ENCODE measurements at regions not wholly inside any gene's neighbourhood (a gene's known extent, or its start where the extent isn't known, plus 50 kb on each side); places are given as distances from the start of the nearest gene placed in this dataset.

GRCh38 chr14:101363880-101364391, 197.4 kb upstream of the DIO3 start:
- DNase-seq (ENCODE audit: insufficient read length, low spot score) (no peak), FAIRE-seq (no peak)
- TF ChIP-seq POLR2A (IDR thresholded peaks at IDR 0.05; ENCODE audit: low read depth, low read length), result no peak

- no peak for TF ChIP-seq POLR2A (IDR thresholded peaks at IDR 0.05; ENCODE audit: low read depth, low read length)
- DNase-seq (ENCODE audit: insufficient read length, low spot score) (no peak), FAIRE-seq (no peak)
Measured at GRCh38 chr14:101364503-101365328, 196.6 kb upstream of the DIO3 start.

- TF ChIP-seq POLR2A (IDR thresholded peaks at IDR 0.05; ENCODE audit: low read depth, low read length), result no peak
- no peak for FAIRE-seq
Measured at GRCh38 chr14:101365329-101366158, 195.8 kb upstream of the DIO3 start.

GRCh38 chr14:101367421-101368261, 193.7 kb upstream of the DIO3 start:
- FAIRE-seq, result no peak
- TF ChIP-seq POLR2A (IDR thresholded peaks at IDR 0.05; ENCODE audit: low read depth, low read length), result no peak

More at GRCh38 chr14:101365329-101366158, 195.8 kb upstream of the DIO3 start:
- DNase-seq (ENCODE audit: insufficient read length, low spot score), result no peak

GRCh38 chr14:101368629-101369028, 192.7 kb upstream of the DIO3 start:
- FAIRE-seq (no peak), DNase-seq (ENCODE audit: insufficient read length, low spot score) (no peak)
- TF ChIP-seq POLR2A (IDR thresholded peaks at IDR 0.05; ENCODE audit: low read depth, low read length), result no peak

More at GRCh38 chr14:101367421-101368261, 193.7 kb upstream of the DIO3 start:
- no peak for DNase-seq (ENCODE audit: insufficient read length, low spot score)

- TF ChIP-seq POLR2A (IDR thresholded peaks at IDR 0.05; ENCODE audit: low read depth, low read length), result no peak
- no peak for DNase-seq (ENCODE audit: insufficient read length, low spot score)
- FAIRE-seq, result no peak
Measured at GRCh38 chr14:101369194-101369915, 191.9 kb upstream of the DIO3 start.

GRCh38 chr14:101369916-101370592, 191.2 kb upstream of the DIO3 start:
- no peak for FAIRE-seq
- TF ChIP-seq POLR2A (IDR thresholded peaks at IDR 0.05; ENCODE audit: low read depth, low read length), result no peak
- no peak for DNase-seq (ENCODE audit: insufficient read length, low spot score)

GRCh38 chr14:101370593-101371569, 190.4 kb upstream of the DIO3 start:
- FAIRE-seq (no peak), DNase-seq (ENCODE audit: insufficient read length, low spot score) (no peak)
- no peak for TF ChIP-seq POLR2A (IDR thresholded peaks at IDR 0.05; ENCODE audit: low read depth, low read length)

GRCh38 chr14:101371799-101372793, 189.2 kb upstream of the DIO3 start:
- DNase-seq (ENCODE audit: insufficient read length, low spot score), result no peak
- FAIRE-seq, result no peak
- TF ChIP-seq POLR2A (IDR thresholded peaks at IDR 0.05; ENCODE audit: low read depth, low read length), result no peak

- FAIRE-seq (no peak), DNase-seq (ENCODE audit: insufficient read length, low spot score) (no peak)
- TF ChIP-seq POLR2A (IDR thresholded peaks at IDR 0.05; ENCODE audit: low read depth, low read length), result no peak
Measured at GRCh38 chr14:101372894-101373620, 188.2 kb upstream of the DIO3 start.
